Ishikawa (cell line): ENCODE measurements at regions not wholly inside any gene's neighbourhood (a gene's known extent, or its start where the extent isn't known, plus 50 kb on each side); places are given as distances from the start of the nearest gene placed in this dataset.

ENCODE experiments used
- EGR1 ChIP-seq: IDR thresholded peaks from 2 replicates; pipeline ENCODE4 v1.6.1; 2012
- USF1 ChIP-seq: IDR thresholded peaks from 2 replicates; pipeline ENCODE4 v1.6.1; 2012
- YY1 ChIP-seq: IDR thresholded peaks from 2 replicates; pipeline ENCODE4 v1.6.1; 2012; ENCODE audit warnings: low read depth
- TF ChIP-seq, protein P1 (sequence below): IDR thresholded peaks from 2 replicates; pipeline ENCODE4 v1.6.1; 2012

- TF ChIP-seq EGR1 = no peak
- no peak for TF ChIP-seq USF1
- no peak for TF ChIP-seq YY1
- TF ChIP-seq, protein P1, sequence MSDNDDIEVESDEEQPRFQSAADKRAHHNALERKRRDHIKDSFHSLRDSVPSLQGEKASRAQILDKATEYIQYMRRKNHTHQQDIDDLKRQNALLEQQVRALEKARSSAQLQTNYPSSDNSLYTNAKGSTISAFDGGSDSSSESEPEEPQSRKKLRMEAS = no peak
These were observed 322.9 kb upstream of the ACVR2A start for GRCh38 chr2:147521936-147522335.
